ENCODE measurements at regions not wholly inside any gene's neighbourhood (a gene's known extent, or its start where the extent isn't known, plus 50 kb on each side); places are given as distances from the start of the nearest gene placed in this dataset.

DNA sequence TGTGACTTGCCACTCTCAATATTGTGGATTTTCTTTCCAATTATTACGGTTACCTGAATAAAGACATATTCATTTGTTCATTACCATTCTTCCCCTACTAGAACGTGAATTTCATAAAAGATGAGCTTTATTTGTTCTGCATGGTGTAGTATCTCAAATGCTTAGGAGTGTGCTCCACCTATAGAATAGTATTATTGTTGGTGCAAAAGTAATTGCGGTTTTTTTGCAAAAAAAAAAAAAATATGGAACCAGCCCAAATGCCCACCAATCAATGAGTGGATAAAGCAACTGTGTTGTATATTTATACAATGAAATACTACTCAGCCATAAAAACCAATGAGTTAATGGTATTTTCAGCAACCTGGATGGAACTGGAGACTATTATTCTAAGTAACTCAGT is 525.5 kb upstream of the PRKX start:
- H3K9ac ChIP-seq (ENCODE audit: low read length), result no peak overlapping the region
- H3K4me3 ChIP-seq (ENCODE audit: low read length), result no peak overlapping the region
- H3K27ac ChIP-seq (ENCODE audit: low read depth, low read length), result no peak overlapping the region

DNA sequence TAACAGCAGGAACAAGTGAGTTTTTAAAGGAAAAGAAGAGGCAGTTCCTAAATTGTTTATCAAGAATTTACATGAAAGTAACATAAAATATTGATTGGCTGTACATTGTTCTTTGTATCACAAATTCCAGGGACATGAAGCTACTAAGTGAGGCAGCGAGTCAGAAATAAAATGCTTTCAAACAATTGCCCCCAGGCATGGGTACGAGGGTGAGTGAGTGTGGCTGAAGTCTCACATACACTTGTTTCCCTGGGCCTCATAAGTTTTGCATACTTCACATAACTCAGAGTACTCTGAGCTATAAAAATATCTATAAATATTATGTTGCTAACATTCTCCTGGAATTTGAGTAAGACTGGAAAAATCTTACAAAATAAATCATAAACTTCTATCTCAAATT is 511.6 kb upstream of the PRKX start:
- Histone ChIP-seq H3K27me3 (ENCODE audit: control insufficient read depth, insufficient read depth, low read length) (no peaks in the 10 kb centered on the region), H3K9ac (ENCODE audit: low read length) (no peak overlapping the region), H3K4me1 (ENCODE audit: control insufficient read depth, insufficient read depth, low read length) (no peaks in the 10 kb centered on the region), H3K4me3 (ENCODE audit: low read length) (no peak overlapping the region), H3K36me3 (ENCODE audit: control insufficient read depth, insufficient read depth, low read length) (no peaks in the 10 kb centered on the region), H3K27ac (ENCODE audit: low read depth, low read length) (no peak overlapping the region)

More for the DNA sequence above, 525.5 kb upstream of the PRKX start:
- no peaks in the 10 kb centered on the region for H3K4me1 ChIP-seq (ENCODE audit: control insufficient read depth, insufficient read depth, low read length)
- H3K36me3 ChIP-seq (ENCODE audit: control insufficient read depth, insufficient read depth, low read length), result no peaks in the 10 kb centered on the region
- no peaks in the 10 kb centered on the region for H3K27me3 ChIP-seq (ENCODE audit: control insufficient read depth, insufficient read depth, low read length)

DNA sequence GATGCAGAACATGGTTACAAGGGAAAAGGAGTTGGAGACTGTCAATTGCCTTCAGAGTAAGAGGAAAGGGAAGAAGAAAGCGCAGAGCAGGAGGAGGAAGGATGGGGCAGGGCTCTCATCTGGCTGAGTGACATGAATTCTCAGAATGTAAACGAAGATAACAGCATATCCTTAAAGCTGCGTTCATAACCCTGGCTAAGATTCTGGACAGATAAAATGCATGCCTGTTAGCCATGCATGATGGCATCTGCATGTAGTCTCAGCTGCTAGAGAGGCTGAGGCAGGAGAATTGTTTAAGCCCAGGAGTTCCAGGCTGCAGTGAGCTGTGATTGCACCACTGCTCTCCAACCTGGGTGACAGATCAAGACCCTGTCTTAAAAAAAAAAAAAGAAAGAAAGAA is 493.5 kb upstream of the PRKX start:
- H3K36me3 ChIP-seq (ENCODE audit: control insufficient read depth, insufficient read depth, low read length), result no peaks in the 10 kb centered on the region
- H3K27ac ChIP-seq (ENCODE audit: low read depth, low read length), result no peak overlapping the region
- H3K27me3 ChIP-seq (ENCODE audit: control insufficient read depth, insufficient read depth, low read length), result no peaks in the 10 kb centered on the region
- H3K4me1 ChIP-seq (ENCODE audit: control insufficient read depth, insufficient read depth, low read length), result no peaks in the 10 kb centered on the region
- no peak overlapping the region for H3K9ac ChIP-seq (ENCODE audit: low read length)
- H3K4me3 ChIP-seq (ENCODE audit: low read length), result no peak overlapping the region

DNA sequence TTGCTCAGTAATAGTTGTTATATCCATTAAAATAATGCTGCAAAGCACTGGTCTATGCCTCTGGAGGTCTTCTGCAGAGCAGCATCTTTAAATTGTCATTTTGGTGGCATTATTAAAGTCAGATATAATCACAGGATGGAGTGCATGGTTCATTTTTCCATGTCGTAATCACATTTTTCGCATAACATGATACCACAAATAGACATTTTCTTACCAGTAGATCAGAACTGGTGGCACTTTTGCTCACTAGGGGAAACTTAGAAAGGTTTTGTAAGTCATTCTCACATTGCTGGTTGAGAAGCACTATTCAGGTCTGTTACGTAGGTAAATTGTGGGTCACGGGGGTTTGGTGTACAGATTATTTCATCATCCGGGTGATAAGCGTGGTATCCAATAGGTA is 484.5 kb upstream of the PRKX start:
- no peak overlapping the region for H3K9ac ChIP-seq (ENCODE audit: low read length)

DNA sequence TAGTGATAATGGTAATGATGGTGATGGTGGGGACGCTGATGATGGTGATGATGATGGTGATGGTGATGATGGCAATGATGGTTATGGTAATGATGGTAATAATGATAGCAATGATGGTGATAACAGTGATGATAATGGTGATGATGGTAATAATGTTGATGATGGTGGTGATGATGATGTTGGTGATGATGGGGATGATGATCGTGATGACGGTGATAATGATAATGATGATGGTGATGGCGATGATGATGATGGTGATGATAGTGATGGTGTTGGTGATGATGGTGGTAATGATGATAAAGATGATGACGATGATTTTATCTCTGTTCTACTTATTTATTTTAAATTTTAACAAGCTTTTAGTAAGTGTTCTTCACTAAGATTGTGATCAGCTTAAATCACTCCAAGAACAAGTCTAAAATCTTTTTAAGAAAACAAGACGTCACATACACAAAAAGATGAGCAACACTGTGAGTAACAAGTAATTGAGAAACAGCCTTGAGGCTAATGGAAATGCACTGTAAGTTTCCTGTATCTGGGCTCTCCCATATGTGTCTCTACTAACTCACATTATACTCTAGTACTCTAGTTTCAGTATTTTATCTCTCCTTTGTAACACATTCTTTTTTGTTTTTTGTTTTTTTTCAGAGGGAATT is 480.2 kb upstream of the PRKX start:
- no peaks in the 10 kb centered on the region for H3K4me1 ChIP-seq (ENCODE audit: control insufficient read depth, insufficient read depth, low read length)

More for the DNA sequence above, 484.5 kb upstream of the PRKX start:
- H3K27ac ChIP-seq (ENCODE audit: low read depth, low read length), result no peak overlapping the region
- H3K4me1 ChIP-seq (ENCODE audit: control insufficient read depth, insufficient read depth, low read length), result no peaks in the 10 kb centered on the region
- no peaks in the 10 kb centered on the region for H3K36me3 ChIP-seq (ENCODE audit: control insufficient read depth, insufficient read depth, low read length)
- no peak overlapping the region for H3K4me3 ChIP-seq (ENCODE audit: low read length)
- H3K27me3 ChIP-seq (ENCODE audit: control insufficient read depth, insufficient read depth, low read length), result no peaks in the 10 kb centered on the region

DNA sequence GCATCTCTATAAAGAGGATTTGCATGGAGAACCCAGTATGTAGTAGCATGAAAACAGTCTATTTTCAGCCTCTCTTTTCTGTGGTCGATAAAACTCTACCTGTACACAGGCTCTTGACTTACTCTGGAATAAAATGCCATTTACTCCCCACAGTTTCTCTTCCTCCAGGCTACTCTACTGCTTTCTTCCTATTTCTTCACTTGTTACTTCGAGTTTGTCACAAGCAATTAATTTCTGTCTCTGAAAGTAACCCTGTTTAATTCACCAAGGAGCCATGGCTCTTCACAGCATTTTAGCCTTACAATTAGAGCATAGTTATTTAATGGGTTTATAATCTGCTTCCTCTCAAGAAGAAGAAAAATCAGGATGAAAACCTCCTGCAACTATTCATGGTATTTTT is 472.9 kb upstream of the PRKX start:
- H3K9ac ChIP-seq (ENCODE audit: low read length), result no peak overlapping the region
- H3K27ac ChIP-seq (ENCODE audit: low read depth, low read length), result no peak overlapping the region
- no peaks in the 10 kb centered on the region for H3K27me3 ChIP-seq (ENCODE audit: control insufficient read depth, insufficient read depth, low read length)
- no peaks in the 10 kb centered on the region for H3K4me1 ChIP-seq (ENCODE audit: control insufficient read depth, insufficient read depth, low read length)
- no peak overlapping the region for H3K4me3 ChIP-seq (ENCODE audit: low read length)
- H3K36me3 ChIP-seq (ENCODE audit: control insufficient read depth, insufficient read depth, low read length), result no peaks in the 10 kb centered on the region

More for the DNA sequence above, 480.2 kb upstream of the PRKX start:
- H3K9ac ChIP-seq (ENCODE audit: low read length), result no peak overlapping the region
- H3K27ac ChIP-seq (ENCODE audit: low read depth, low read length), result no peak overlapping the region
- no peaks in the 10 kb centered on the region for H3K27me3 ChIP-seq (ENCODE audit: control insufficient read depth, insufficient read depth, low read length)
- H3K36me3 ChIP-seq (ENCODE audit: control insufficient read depth, insufficient read depth, low read length), result no peaks in the 10 kb centered on the region
- no peak overlapping the region for H3K4me3 ChIP-seq (ENCODE audit: low read length)

DNA sequence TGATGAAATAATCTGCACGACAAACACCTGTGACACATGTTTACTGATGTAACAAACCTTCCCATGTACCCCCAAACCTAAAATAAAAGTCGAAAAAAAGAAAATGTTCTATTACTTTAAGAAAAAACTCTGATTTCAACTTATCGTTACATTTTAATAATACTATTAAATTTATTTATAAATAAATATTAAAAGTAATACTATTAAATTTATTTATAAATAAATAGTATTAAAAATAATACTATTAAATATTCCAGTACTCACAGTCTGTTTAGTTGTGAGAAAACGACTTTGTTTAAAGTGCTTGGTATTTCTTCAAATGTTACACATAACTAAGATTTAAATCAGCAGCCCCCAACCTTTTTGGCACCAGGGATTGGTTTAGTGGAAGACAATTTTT is 471.6 kb upstream of the PRKX start:
- no peaks in the 10 kb centered on the region for H3K4me1 ChIP-seq (ENCODE audit: control insufficient read depth, insufficient read depth, low read length)
- H3K4me3 ChIP-seq (ENCODE audit: low read length), result no peak overlapping the region
- no peaks in the 10 kb centered on the region for H3K36me3 ChIP-seq (ENCODE audit: control insufficient read depth, insufficient read depth, low read length)

DNA sequence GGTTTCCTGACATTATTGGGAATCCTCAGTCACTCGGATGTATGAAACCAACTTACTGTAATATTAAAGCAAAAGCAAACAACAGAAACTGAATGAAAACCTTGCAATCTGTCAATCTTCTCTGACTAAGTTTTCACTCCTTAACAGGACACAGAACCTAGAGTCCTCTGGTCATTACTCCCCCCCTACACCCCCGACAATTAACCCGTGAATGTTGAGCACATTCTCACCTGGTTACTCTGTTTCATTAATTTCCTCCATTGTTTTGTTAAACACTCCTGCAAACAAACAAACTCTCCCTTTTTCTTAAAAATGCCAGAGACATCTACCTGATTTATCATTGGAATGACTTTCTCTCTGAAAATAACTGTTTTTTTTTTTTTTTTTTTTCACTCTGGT is 469.0 kb upstream of the PRKX start:
- Histone ChIP-seq H3K9ac (ENCODE audit: low read length) (no peak overlapping the region), H3K27ac (ENCODE audit: low read depth, low read length) (no peak overlapping the region)

More for the DNA sequence above, 471.6 kb upstream of the PRKX start:
- Histone ChIP-seq H3K9ac (ENCODE audit: low read length) (no peak overlapping the region), H3K27me3 (ENCODE audit: control insufficient read depth, insufficient read depth, low read length) (no peaks in the 10 kb centered on the region), H3K27ac (ENCODE audit: low read depth, low read length) (no peak overlapping the region)

DNA sequence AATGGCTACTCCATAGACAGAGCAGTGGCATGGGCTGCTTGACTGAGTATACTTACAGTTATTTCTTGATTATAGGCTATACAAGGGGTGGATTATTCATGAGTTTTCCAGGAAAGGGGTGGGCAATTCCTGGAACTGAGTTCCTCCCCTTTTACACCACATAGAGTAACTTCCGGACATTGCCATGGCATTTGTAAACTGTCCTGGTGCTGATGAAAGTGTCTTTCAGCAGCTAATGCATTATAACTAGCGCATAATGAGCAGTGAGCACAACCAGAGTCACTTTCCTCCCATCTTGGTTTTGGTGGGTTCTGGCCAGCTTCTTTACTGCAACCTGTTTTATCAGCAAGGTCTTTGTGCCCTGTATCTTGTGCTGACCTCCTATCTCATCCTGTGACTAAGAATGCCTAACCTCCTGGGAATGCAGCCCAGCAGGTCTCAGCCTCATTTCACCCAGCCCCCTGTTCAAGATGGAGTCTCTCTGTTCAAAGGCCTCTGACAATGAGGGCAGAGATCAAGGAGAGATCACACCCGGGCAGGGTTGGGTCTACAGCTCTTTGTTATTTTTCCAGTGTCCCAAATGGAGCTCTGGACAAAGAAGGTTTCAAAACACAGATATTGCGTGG is 468.4 kb upstream of the PRKX start:
- H3K9ac ChIP-seq (ENCODE audit: low read length), result no peak overlapping the region
- H3K27ac ChIP-seq (ENCODE audit: low read depth, low read length), result no peak overlapping the region
- no peaks in the 10 kb centered on the region for H3K27me3 ChIP-seq (ENCODE audit: control insufficient read depth, insufficient read depth, low read length)
- no peaks in the 10 kb centered on the region for H3K36me3 ChIP-seq (ENCODE audit: control insufficient read depth, insufficient read depth, low read length)
- H3K4me1 ChIP-seq (ENCODE audit: control insufficient read depth, insufficient read depth, low read length), result no peaks in the 10 kb centered on the region
- H3K4me3 ChIP-seq (ENCODE audit: low read length), result no peak overlapping the region

More for the DNA sequence above, 469.0 kb upstream of the PRKX start:
- Histone ChIP-seq H3K4me3 (ENCODE audit: low read length) (no peak overlapping the region), H3K27me3 (ENCODE audit: control insufficient read depth, insufficient read depth, low read length) (no peaks in the 10 kb centered on the region), H3K4me1 (ENCODE audit: control insufficient read depth, insufficient read depth, low read length) (no peaks in the 10 kb centered on the region), H3K36me3 (ENCODE audit: control insufficient read depth, insufficient read depth, low read length) (no peaks in the 10 kb centered on the region)

DNA sequence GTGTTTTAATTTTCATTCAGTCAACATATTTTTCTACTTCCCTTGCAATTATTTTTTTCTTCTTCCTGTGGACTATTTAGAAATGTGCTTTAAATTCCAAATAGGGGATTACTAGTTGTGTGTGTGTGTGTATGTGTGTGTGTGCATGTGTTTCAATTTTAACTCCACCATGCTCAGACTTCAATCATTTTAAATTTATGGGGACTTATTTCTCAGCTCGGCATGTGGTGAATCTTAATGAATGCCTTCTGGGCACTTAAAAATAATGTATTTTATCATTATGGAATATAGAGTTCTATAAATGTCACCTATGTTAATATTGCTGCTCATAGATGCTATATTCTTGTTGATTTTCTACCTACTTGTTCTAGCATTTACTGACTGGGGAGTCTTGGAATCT is 465.6 kb upstream of the PRKX start:
- no peaks in the 10 kb centered on the region for H3K27me3 ChIP-seq (ENCODE audit: control insufficient read depth, insufficient read depth, low read length)
- no peaks in the 10 kb centered on the region for H3K4me1 ChIP-seq (ENCODE audit: control insufficient read depth, insufficient read depth, low read length)
- no peak overlapping the region for H3K9ac ChIP-seq (ENCODE audit: low read length)
- no peak overlapping the region for H3K27ac ChIP-seq (ENCODE audit: low read depth, low read length)
- no peak overlapping the region for H3K4me3 ChIP-seq (ENCODE audit: low read length)
- no peaks in the 10 kb centered on the region for H3K36me3 ChIP-seq (ENCODE audit: control insufficient read depth, insufficient read depth, low read length)

DNA sequence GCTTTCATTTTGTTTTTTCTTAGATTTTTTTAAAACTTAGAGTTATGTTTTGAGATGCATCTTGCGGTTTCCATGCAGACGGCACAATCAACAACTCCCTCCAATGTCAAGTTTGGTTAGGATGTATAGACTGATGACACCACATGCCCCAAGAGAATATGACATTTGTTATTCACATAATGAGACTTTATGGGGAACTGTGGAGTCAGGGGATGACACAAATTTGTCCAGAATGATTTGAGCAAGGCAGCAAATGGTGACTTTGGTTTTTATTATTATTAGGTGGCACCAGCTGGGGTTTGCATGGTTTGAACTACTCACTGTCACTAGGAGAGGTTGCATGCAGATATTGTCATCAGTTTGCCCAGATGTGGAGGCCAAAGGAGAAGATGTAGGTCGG is 461.8 kb upstream of the PRKX start:
- no peak overlapping the region for H3K9ac ChIP-seq (ENCODE audit: low read length)
- no peaks in the 10 kb centered on the region for H3K27me3 ChIP-seq (ENCODE audit: control insufficient read depth, insufficient read depth, low read length)
- H3K4me3 ChIP-seq (ENCODE audit: low read length), result no peak overlapping the region
- no peak overlapping the region for H3K27ac ChIP-seq (ENCODE audit: low read depth, low read length)
- H3K4me1 ChIP-seq (ENCODE audit: control insufficient read depth, insufficient read depth, low read length), result no peaks in the 10 kb centered on the region
- H3K36me3 ChIP-seq (ENCODE audit: control insufficient read depth, insufficient read depth, low read length), result no peaks in the 10 kb centered on the region

DNA sequence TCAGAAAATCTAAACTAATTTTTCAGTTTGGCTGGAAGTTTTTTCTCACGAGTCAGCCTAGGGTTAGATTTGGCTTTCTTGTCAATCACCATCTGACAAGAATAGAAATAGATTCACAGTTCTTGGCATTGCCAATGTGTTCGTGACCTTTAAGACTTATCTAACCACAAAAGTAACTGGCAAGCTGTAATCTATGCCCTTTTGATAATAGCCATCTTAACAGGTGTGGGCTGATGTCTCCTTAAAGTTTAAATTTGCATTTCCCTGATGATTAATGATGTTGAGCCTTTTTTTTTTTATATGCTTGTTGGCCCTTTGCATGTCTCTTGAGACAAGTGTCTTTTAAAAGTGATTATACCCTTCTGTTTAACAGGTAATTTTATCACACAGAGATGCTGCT is 460.3 kb upstream of the PRKX start:
- Histone ChIP-seq H3K4me3 (ENCODE audit: low read length) (no peak overlapping the region), H3K4me1 (ENCODE audit: control insufficient read depth, insufficient read depth, low read length) (no peaks in the 10 kb centered on the region), H3K9ac (ENCODE audit: low read length) (no peak overlapping the region), H3K27ac (ENCODE audit: low read depth, low read length) (no peak overlapping the region), H3K27me3 (ENCODE audit: control insufficient read depth, insufficient read depth, low read length) (no peaks in the 10 kb centered on the region), H3K36me3 (ENCODE audit: control insufficient read depth, insufficient read depth, low read length) (no peaks in the 10 kb centered on the region)

DNA sequence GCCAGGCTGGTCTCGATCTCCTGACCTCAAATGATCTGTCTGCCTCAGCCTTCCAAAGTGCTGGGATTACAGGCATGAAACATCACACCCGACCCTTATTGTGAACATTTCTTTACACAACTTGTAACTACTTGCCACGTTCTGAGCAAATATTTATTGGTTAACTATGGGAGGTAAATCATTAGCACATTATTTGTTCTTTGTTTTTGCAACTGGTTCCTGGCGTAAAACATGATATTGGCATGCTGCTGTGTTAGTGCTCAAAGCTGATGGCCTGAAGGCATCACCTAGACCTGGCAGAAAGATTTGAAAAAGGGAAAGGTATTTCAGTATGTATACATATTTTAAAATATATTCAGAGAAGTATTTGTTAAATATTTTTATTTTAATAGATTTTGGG is 438.3 kb upstream of the PRKX start:
- H3K4me1 ChIP-seq (ENCODE audit: control insufficient read depth, insufficient read depth, low read length), result no peaks in the 10 kb centered on the region
- no peak overlapping the region for H3K27ac ChIP-seq (ENCODE audit: low read depth, low read length)
- no peaks in the 10 kb centered on the region for H3K27me3 ChIP-seq (ENCODE audit: control insufficient read depth, insufficient read depth, low read length)
- H3K4me3 ChIP-seq (ENCODE audit: low read length), result no peak overlapping the region
- H3K9ac ChIP-seq (ENCODE audit: low read length), result no peak overlapping the region
- no peaks in the 10 kb centered on the region for H3K36me3 ChIP-seq (ENCODE audit: control insufficient read depth, insufficient read depth, low read length)
